Left colon (tissue), 2 donors: ENCODE measurements at regions not wholly inside any gene's neighbourhood (a gene's known extent, or its start where the extent isn't known, plus 50 kb on each side); places are given as distances from the start of the nearest gene placed in this dataset.
"Not testable (repeated sequence)": the region's sequence is repeated elsewhere in the genome, so short reads cannot be mapped to it uniquely, and the experiment has no call there.

ENCODE experiments used
- ATAC-seq: fragments of 200-7000 bp; cut with Tn5 transposase; one replicate; pipeline ENCODE4 v1.9.1; 2020; ENCODE audit warnings: mild to moderate bottlenecking, moderate library complexity
- DNase-seq, 2 donors: peaks; one replicate each; pipeline ENCODE4 v3.0.0-alpha.2; 2020
- intact Hi-C, 2 donors: fragments of 100-400 bp; cut with DNase I in 1 of 2; cut with micrococcal nuclease in 1 of 2; formaldehyde crosslinking; loops; one replicate each; pipeline versions ENCODE4 v1.11.2 to v1.14.0; 2022; cut with DNase I, micrococcal nuclease
- donor health status: DM: no; HTN: no; CAD: no.
- donor health status: DM: yes; HTN: yes; CAD: no.

GRCh38 chr13:69292789-69293425 lies 814.7 kb upstream of the ATXN8OS start:
- ATAC-seq (no peak), DNase-seq (no peak)
- intact Hi-C loops = no loop called here

DNA sequence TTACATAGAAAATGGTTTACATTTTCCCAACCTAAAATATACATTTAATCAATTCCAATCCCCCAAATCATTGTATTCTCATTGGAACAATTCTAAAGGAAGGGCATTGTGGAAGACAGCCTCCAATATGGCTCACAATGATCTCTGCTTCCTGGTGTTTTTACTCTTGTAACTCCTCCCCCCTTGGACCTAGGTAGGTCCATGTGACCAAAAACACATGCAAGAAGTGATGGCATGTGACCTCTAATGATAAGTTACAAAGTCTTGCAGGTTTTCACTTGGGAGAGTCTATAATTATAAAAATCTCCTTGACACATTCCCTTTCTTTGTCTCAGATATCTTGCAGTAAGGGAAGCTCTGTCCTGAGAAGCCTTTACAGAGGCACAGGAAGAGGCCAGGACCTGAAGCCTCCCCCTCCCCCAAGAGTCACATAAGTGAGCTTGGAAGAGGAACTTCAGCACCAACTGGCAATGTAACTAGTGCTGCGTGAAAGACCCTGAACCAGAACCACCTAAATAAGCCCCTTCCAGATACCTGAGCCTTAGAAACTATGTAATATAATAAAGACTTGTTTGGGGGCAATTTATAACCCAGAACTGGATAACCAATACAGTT lies 816.2 kb upstream of the ATXN8OS start:
- intact Hi-C loops = no loop called here
- ATAC-seq (no peak), DNase-seq (no peak)

DNA sequence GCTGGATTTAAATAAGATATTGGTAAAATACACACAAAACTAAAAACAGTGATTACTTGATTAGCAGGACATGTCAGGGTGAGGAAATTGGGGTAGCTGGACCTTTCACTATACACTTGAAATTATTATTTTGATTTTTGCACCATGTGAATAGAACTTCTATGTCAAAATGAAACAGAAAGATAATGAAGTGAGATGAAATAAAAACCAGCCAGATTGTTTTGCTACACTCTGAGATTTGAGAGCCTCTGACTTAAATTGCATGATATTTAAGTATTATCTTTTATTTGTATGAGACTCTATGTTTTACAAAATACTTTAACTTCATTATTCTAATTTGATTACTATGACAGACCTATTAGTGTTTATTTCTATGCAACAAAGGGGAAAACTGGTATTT lies 819.6 kb upstream of the ATXN8OS start:
- intact Hi-C loops = no loop called here
- no peak for DNase-seq
- ATAC-seq = no peak

DNA sequence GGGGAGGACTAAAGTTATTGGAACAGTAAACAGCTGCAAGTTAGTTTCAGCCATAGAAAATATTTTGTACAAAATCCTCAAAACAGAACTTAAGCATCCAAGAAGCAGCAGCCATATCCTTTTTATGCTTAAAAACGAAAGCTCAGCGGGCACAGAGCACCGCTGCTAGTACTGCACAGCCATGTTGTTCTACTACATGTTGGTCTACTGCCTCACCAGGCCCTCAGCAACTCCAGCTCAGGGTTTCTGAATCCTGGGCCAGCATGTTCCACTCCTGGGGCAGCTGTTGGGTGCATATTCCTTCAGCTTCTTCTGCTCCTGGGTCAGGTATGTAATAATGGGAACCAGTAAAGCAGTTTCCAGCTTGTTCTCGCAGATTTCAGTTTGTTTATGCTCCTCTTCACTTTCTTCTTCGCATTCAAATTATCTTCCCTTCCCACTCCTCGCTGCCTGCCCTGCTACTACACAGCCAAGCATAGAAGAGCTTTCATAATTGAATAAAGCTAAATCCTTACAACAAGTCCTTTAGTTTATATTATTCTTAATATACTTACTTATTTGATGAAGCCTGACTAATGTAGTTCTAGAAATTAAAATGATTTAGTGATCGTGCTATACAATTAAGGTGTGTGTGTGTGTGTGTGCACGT lies 820.5 kb upstream of the ATXN8OS start:
- ATAC-seq (no peak), DNase-seq (no peak)
- intact Hi-C loops = no loop called here

DNA sequence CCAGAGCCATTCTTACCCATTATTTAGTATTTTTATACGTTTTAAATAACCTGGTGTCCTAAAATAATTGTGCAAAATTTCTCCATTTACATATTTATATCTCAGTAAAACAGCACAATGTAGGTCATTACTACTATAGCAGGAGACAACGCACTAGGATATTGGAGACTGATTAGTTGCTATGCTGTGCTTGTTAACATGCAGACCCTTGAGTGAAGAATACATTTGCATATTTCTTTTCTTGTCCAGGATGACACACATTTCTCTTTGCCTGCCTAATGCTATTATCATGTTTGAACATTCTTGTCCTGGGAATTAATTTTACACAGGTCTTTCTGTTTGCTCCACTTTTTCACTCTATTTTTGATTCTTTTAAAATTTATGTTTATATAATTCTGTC lies 823.8 kb upstream of the ATXN8OS start:
- no peak for DNase-seq

GRCh38 chr13:69283301-69283700 lies 824.3 kb upstream of the ATXN8OS start:
- intact Hi-C loops = no loop called here
- ATAC-seq = no peak

More for the DNA sequence above, 823.8 kb upstream of the ATXN8OS start:
- no peak for ATAC-seq
- intact Hi-C loops = no loop called here

DNA sequence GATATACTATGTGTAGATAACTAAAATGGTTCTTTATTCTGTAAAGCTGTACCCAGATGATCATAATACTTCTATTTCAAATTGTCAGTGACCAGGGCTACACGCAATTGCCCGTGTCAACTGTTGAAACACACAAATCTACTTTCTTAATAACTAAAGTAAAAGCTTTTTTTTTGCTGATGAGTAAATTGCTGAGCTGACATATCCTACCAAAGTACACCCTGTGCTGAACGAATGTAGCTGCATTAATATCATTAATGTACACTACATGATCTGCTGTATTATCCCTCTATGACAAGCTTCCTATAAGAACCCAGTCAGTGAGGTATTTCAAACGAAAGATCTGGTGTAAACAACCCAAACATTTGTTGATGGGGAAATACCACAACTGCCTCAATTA lies 827.2 kb upstream of the ATXN8OS start:
- DNase-seq (no peak), ATAC-seq (no peak)
- intact Hi-C loops = no loop called here

More at GRCh38 chr13:69283301-69283700, 824.3 kb upstream of the ATXN8OS start:
- no peak for DNase-seq

- intact Hi-C loops = no loop called here
- no peak for DNase-seq
- no peak for ATAC-seq
Observed at GRCh38 chr13:69279213-69279612, 828.4 kb upstream of the ATXN8OS start.

- intact Hi-C loops = no loop called here
- DNase-seq = no peak
- no peak for ATAC-seq
Observed at GRCh38 chr13:69274231-69274630, 833.4 kb upstream of the ATXN8OS start.

DNA sequence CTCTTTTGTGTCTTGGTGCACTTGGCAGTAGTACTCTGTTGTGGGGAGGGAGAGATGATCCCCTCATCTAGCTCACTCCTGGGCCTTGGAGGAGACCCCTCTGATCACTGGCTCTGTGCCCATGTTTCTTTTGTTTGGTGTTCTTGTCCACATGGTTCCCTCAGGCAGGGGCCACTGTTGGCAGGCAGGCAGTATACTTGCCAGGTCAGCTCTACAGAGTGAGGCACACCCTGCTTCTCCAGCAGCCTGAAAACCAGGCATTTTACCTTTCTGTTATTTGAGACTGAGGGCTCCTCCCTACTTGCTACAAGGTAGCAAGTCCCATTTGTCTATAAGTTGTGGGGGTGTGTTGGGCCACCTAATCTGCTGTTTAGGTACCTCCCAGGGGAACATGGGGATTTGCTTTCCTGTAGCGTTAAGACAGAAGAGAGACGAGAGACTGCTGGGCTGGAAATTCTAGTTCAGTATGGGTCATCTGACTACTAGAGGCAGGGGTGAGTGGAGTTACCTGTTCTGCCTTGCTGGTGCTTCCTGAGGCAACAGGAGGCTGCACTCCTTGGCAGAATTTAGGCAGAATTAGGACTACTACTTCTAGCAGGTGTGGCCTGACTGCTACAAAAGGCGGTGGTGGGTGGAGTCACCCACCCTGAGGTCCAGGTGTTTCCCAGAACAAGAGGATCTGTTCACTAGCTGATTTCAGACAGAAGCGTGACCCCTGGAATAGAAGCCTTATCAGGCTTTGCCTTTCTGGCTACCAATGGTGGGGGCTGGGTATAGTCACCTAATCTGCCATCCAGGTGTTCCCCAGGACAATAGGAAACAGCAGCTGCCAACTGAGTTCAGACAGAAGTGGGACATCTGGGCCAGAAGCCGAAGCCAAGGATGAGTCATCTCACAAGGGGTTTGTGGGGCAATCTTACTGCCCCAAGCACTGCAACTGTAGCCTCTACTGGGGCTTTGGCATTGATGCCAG lies 843.0 kb upstream of the ATXN8OS start:
- no peak for ATAC-seq
- DNase-seq = no peak
- intact Hi-C loops = no loop called here

DNA sequence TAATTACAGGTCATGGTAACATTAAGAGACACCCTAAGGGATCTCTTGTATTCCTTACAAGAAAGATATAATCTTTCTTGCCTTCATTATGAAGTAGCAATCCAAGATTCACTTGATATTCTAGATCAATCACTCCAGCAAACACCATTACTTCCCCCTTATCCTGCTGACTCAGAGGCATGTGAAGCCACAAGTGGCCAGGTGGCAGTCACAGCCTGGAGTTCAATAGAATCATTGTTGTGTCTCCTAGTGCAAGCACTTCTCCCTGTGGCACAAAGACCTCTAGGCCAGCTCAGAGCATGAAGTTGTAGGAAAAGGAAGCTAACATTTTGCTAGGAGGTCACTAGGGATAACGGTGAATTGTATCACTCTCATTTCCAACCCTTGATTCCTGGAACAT lies 864.3 kb upstream of the ATXN8OS start:
- intact Hi-C loops = no loop called here
- ATAC-seq = no peak

DNA sequence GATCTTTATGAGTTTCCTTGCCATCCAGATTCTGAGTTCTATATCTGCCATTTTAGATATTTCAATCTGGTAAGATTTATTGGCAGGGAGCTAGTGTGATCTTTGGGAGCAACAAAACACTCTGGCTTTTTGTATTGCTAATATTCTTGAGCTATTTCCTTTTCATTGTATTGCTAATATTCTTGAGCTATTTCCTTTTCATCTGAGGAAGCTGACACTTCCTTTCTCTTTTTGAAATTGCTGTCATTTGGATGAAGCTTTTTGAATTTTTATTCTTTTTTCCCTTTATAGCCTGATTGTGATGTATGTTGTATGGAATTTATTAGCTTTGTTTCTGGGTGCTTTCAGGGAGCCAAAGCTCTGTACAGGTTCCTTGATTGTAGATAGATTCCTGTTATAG lies 873.5 kb upstream of the ATXN8OS start:
- DNase-seq = no peak
- intact Hi-C loops = no loop called here
- ATAC-seq = no peak

More for the DNA sequence above, 864.3 kb upstream of the ATXN8OS start:
- DNase-seq = no peak

GRCh38 chr13:69226427-69226826 lies 881.2 kb upstream of the ATXN8OS start:
- DNase-seq = no peak
- no peak for ATAC-seq
- intact Hi-C loops = no loop called here

GRCh38 chr13:69221633-69222498 lies 885.8 kb upstream of the ATXN8OS start:
- DNase-seq, intact Hi-C loops, ATAC-seq: not testable (repeated sequence)

- intact Hi-C loops = no loop called here
- ATAC-seq = no peak
- no peak for DNase-seq
Observed at GRCh38 chr13:69213396-69213795, 894.2 kb upstream of the ATXN8OS start.

DNA sequence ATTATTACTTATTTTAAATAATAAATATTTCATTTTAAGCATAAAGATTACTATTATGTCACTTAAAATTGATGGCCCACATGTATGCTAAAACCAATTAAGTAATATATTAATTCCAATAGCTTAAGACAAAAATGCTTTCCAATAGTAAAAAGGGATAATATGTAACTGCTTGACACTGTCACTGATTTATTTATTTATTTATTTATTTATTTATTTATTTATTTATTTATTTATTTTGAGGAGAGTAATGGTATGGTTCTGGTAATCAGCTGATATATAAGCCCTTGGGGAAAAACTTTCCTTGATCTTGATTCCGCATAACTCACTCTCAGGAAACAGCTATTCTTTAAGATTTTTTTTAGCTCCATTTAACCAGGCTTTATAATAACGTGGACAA lies 903.0 kb upstream of the ATXN8OS start:
- DNase-seq (no peak), ATAC-seq (no peak)
- intact Hi-C loops = no loop called here

DNA sequence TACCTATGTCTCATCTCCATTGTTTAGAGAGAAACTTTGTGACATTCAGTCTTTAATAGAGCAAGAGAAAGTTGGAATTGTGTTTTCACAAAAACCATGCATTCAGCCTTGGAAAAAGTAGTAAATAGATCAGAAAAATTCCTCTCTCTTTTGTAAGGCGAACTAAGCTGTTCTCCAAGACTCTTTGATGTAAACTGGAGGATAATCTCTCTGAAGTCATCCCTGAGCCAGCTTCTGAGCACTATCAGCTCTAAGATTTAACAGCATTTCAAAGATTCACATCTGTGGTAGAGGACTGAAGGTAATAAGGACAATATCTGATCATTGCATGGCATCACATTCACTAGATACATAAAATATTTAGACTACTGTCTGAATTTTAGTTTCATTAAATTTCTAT lies 904.6 kb upstream of the ATXN8OS start:
- intact Hi-C loops = no loop called here
- ATAC-seq = no peak
- no peak for DNase-seq

DNA sequence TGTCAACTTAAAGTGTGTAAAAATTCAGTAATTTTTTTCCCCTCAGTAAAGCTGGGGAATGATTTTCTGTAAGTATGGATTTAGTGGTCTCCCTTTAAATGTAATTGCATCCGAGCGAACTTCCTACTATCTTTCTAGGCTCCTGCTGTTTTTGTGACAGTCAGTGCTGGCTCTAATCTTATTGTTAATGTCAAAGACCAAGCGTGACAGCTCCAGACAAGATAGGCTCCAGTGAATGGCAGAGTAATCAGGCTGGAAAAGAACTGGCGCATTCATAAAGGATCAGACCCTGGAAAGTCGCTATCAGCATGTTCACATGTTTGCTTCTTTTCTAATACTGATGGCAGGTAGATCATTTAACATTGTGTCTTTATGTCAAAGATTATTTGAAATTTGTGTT lies 908.0 kb upstream of the ATXN8OS start:
- ATAC-seq = no peak
- intact Hi-C loops = no loop called here
- no peak for DNase-seq

DNA sequence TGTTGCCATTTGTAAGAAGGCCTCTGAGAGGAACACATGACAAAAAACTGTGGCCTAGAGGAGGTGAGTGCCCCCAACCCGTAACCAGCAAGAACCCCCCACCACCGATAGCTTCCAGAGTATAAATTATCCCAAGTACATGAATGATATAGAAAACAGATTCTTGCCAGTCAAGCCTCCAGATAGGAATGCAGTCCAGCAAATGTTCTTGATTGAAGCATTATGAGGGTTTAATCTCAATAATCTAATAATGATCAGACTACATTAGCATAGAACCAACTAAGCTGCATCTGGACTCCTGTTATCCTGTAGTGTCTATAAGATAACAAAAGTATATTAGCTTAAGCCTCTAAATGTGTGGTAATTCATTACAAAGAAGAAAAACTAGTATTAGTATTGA lies 908.9 kb upstream of the ATXN8OS start:
- intact Hi-C loops = no loop called here
- ATAC-seq = no peak
- no peak for DNase-seq
